Activated CD8-positive, alpha-beta T cell treated with anti-CD3 and anti-CD28 coated beads for 36 hours (primary cell): ENCODE measurements at regions not wholly inside any gene's neighbourhood (a gene's known extent, or its start where the extent isn't known, plus 50 kb on each side); places are given as distances from the start of the nearest gene placed in this dataset.

Source experiments
- ATAC-seq: fragments of 200-7000 bp; cut with Tn5 transposase; one replicate; pipeline ENCODE4 v1.10.0; 2021; ENCODE audit warnings: mild to moderate bottlenecking, moderate library complexity
- CTCF ChIA-PET: fragments of 350-600 bp; sonication (Branson Sonifier 250); formaldehyde crosslinking; loops from one replicate; lab custom pipeline; 2021; ENCODE audit warnings: antibody characterized with exemption; lab: Charles Lee
- POLR2A ChIA-PET: fragments of 350-600 bp; sonication (Branson Sonifier 250); formaldehyde crosslinking; loops from one replicate; lab custom pipeline; 2021; ENCODE audit warnings: antibody characterized with exemption; lab: Charles Lee
- DNase-seq: peaks from one replicate; pipeline ENCODE4 v3.0.0-alpha.2; 2020
- H3K27ac Mint-ChIP-seq: one replicate; pipeline ENCODE4 v1.8.0; 2021; ENCODE audit warnings: mild to moderate bottlenecking, mixed read lengths
- H3K27me3 Mint-ChIP-seq: one replicate; pipeline ENCODE4 v1.8.0; 2021; ENCODE audit warnings: mixed read lengths
- H3K36me3 Mint-ChIP-seq: one replicate; pipeline ENCODE4 v1.8.0; 2021; ENCODE audit warnings: low read depth, mixed read lengths
- H3K4me1 Mint-ChIP-seq: one replicate; pipeline ENCODE4 v1.8.0; 2021; ENCODE audit warnings: low read depth, mixed read lengths
- H3K4me3 Mint-ChIP-seq: one replicate; pipeline ENCODE4 v1.8.0; 2021; ENCODE audit warnings: mild to moderate bottlenecking, moderate library complexity, mixed read lengths
- H3K9me3 Mint-ChIP-seq: one replicate; pipeline ENCODE4 v1.8.0; 2021; ENCODE audit warnings: mixed read lengths
- intact Hi-C: fragments of 100-400 bp; cut with micrococcal nuclease; formaldehyde crosslinking; loops from one replicate; pipeline ENCODE4 v1.10.0; 2022
- TF ChIP-seq, protein P1 (sequence below): fragments of 200-600 bp; IDR thresholded peaks from one replicate; pipeline ENCODE4 v1.8.0; 2022; ENCODE audit warnings: antibody characterized with exemption, mild to moderate bottlenecking

DNA sequence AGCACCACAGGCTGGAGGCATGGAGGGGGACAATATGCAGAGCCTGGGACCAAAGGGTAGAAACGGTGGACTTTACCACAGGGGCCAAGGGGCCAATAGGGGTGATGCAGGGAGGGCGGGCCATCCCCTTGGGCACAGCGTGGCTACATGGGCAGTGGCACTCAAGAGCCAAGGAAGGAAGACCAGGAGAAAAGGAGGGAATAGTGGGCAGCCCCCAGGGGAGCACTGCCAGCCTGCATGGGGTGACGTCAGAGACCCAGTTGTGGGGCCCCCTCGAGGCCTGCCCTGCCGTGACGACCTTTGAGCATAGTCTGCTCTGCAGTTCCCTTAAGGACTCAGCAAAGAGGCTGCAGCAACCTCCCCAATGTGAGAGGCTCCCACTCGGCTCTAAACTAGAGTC is 95.5 kb upstream of the TMPRSS2 start:
- intact Hi-C loops: no loop called here
- DNase-seq (no peak), ATAC-seq (no peak)
- Mint-ChIP-seq H3K27me3 (peaks cover 4% of the 10 kb centered on the region), H3K27ac (no peak overlapping the region), H3K36me3 (no peaks in the 10 kb centered on the region), H3K4me3 (no peak overlapping the region), H3K4me1 (no peaks in the 10 kb centered on the region), H3K9me3 (no peaks in the 10 kb centered on the region)
- CTCF ChIA-PET: no interaction called here
- TF ChIP-seq, protein P1, sequence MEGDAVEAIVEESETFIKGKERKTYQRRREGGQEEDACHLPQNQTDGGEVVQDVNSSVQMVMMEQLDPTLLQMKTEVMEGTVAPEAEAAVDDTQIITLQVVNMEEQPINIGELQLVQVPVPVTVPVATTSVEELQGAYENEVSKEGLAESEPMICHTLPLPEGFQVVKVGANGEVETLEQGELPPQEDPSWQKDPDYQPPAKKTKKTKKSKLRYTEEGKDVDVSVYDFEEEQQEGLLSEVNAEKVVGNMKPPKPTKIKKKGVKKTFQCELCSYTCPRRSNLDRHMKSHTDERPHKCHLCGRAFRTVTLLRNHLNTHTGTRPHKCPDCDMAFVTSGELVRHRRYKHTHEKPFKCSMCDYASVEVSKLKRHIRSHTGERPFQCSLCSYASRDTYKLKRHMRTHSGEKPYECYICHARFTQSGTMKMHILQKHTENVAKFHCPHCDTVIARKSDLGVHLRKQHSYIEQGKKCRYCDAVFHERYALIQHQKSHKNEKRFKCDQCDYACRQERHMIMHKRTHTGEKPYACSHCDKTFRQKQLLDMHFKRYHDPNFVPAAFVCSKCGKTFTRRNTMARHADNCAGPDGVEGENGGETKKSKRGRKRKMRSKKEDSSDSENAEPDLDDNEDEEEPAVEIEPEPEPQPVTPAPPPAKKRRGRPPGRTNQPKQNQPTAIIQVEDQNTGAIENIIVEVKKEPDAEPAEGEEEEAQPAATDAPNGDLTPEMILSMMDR: no peak
- POLR2A ChIA-PET: no interaction called here

DNA sequence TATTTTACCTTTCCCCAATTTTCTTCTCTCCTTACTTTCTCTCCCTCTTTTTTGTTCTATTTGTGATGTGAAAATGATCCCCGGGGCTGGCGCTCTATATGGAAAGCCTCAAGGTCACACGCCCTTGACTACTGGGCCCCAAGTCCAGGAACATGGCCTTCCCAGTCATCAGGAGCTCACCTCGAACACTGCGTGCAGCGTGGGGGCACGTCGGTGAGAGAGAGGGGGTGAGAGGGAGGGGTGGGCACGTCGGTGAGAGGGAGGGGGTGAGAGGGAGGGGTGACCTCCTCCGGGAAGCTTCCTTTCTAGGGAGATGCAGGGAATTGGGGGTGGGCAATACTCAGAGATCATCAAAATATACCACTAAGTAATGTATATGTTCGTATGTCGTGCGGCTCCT is 94.6 kb upstream of the TMPRSS2 start:
- TF ChIP-seq, protein P1: no peak
- intact Hi-C loops: no loop called here
- Mint-ChIP-seq H3K9me3 (no peaks in the 10 kb centered on the region), H3K27ac (no peak overlapping the region), H3K27me3 (peaks cover 4% of the 10 kb centered on the region), H3K4me1 (no peaks in the 10 kb centered on the region), H3K36me3 (no peaks in the 10 kb centered on the region), H3K4me3 (no peak overlapping the region)
- ChIA-PET POLR2A (no interaction called here), CTCF (no interaction called here)
- no peak for DNase-seq
- no peak for ATAC-seq

- no peaks in the 10 kb centered on the region for H3K36me3 Mint-ChIP-seq
- H3K27ac Mint-ChIP-seq: no peak overlapping the region
- peaks cover 4% of the 10 kb centered on the region for H3K27me3 Mint-ChIP-seq
- intact Hi-C loops: no loop called here
- H3K4me1 Mint-ChIP-seq: no peaks in the 10 kb centered on the region
- no peak for ATAC-seq
- DNase-seq: no peak
- H3K4me3 Mint-ChIP-seq: no peak overlapping the region
- TF ChIP-seq, protein P1: no peak
- ChIA-PET CTCF (interaction anchor here (1.1 kb wide), 1 partner anchor 319 kb away, joined by 3 read pairs; no protein-coding TSS in a partner anchor), POLR2A (no interaction called here)
- no peaks in the 10 kb centered on the region for H3K9me3 Mint-ChIP-seq
Observed at GRCh38 chr21:41601573-41602368, 93.8 kb upstream of the TMPRSS2 start.

DNA sequence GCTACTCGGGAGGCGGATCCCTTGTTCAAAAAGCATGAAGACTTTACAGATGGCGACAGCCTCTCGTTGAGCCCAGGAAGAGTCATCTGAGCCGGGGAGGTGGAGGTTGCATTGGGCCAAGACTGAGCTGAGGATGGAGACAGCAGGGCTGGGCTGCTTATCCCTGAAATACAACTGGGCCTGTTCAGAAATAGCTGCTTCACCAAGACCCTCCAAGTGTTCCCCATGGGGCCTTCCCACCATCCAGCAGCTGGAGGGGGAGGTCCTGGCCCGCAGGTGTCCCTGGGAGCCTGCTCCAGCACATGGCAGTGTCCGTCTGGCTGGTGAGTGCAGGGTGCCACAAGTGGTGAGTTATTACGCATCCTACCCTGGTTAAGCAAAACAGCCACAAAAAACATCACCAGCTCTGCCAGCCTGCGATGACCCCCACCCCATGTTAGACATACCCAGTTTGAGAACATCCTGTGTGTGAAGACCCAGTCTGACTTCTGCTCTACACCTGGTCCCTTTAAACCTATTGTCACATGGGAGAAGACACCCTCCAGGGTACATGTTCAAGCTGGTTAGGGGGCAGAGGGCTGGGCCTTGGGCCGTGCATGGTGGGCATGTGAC is 93.1 kb upstream of the TMPRSS2 start:
- ATAC-seq (no peak), DNase-seq (no peak)
- ChIA-PET POLR2A (no interaction called here), CTCF (interaction anchor here (1.1 kb wide), 2 partner anchors 10 to 318 kb away, joined by 3 read pairs; no protein-coding TSS in a partner anchor)
- no peak overlapping the region for H3K27ac Mint-ChIP-seq
- H3K9me3 Mint-ChIP-seq: no peaks in the 10 kb centered on the region
- TF ChIP-seq, protein P1: no peak
- intact Hi-C loops: no loop called here
- H3K4me1 Mint-ChIP-seq: no peaks in the 10 kb centered on the region
- H3K36me3 Mint-ChIP-seq: no peaks in the 10 kb centered on the region
- no peak overlapping the region for H3K4me3 Mint-ChIP-seq
- peaks cover 3% of the 10 kb centered on the region for H3K27me3 Mint-ChIP-seq

- POLR2A ChIA-PET: no interaction called here
- H3K9me3 Mint-ChIP-seq: no peaks in the 10 kb centered on the region
- H3K27me3 Mint-ChIP-seq: peaks cover 3% of the 10 kb centered on the region
- H3K27ac Mint-ChIP-seq: no peak overlapping the region
- ATAC-seq (no peak), DNase-seq (no peak)
- no peaks in the 10 kb centered on the region for H3K36me3 Mint-ChIP-seq
- TF ChIP-seq, protein P1: no peak
- intact Hi-C loops: no loop called here
- no peak overlapping the region for H3K4me3 Mint-ChIP-seq
- no peaks in the 10 kb centered on the region for H3K4me1 Mint-ChIP-seq
- CTCF ChIA-PET: interaction anchor here (1.1 kb wide), 1 partner anchor 11 kb away, joined by 3 read pairs; no protein-coding TSS in a partner anchor
Observed at GRCh38 chr21:41600556-41600955, 92.6 kb upstream of the TMPRSS2 start.
